ENCODE measurements at regions not wholly inside any gene's neighbourhood (a gene's known extent, or its start where the extent isn't known, plus 50 kb on each side); places are given as distances from the start of the nearest gene placed in this dataset.

- Mint-ChIP-seq H3K4me1 (peaks cover 4% of the 10 kb centered on the region), H3K36me3 (no peaks in the 10 kb centered on the region), H3K27ac (peak overlapping the region; percentile 65), H3K4me3 (no peak overlapping the region), H3K9me3 (no peaks in the 10 kb centered on the region), H3K27me3 (ENCODE audit: insufficient read depth, low read depth) (no peaks in the 10 kb centered on the region)
- Histone ChIP-seq H3F3A (ENCODE audit: low read depth) (peaks cover 6% of the 10 kb centered on the region), H3K27me3 (no peaks in the 10 kb centered on the region), H3K9ac (no peak overlapping the region), H3K4me2 (no peak overlapping the region), H3K36me3 (no peaks in the 10 kb centered on the region), H3K9me3 (ENCODE audit: low read depth) (no peaks in the 10 kb centered on the region), H3K79me2 (ENCODE audit: low read depth) (no peaks in the 10 kb centered on the region), H4K20me1 (ENCODE audit: low read depth) (no peaks in the 10 kb centered on the region), H3K4me3 (no peak overlapping the region), H3K27ac (no peak overlapping the region), H3K4me1 (no peaks in the 10 kb centered on the region), H2AFZ (replicated peaks) (no peak overlapping the region)
- DNase-seq (ENCODE audit: low spot score) = no peak
- TF ChIP-seq CTCF (IDR thresholded peaks at IDR 0.05) (no peak), EZH2phosphoT487 (IDR thresholded peaks at IDR 0.05) (no peak), EZH2 (IDR thresholded peaks at IDR 0.05) (no peak)
These were observed 202.1 kb downstream of the REEP3 start for GRCh38 chr10:63723320-63723719.

GRCh38 chr10:63723741-63724140, 202.5 kb downstream of the REEP3 start:
- Mint-ChIP-seq H3K9me3 (no peaks in the 10 kb centered on the region), H3K4me3 (no peak overlapping the region), H3K27me3 (ENCODE audit: insufficient read depth, low read depth) (no peaks in the 10 kb centered on the region), H3K36me3 (no peaks in the 10 kb centered on the region), H3K4me1 (peaks cover 4% of the 10 kb centered on the region), H3K27ac (no peak overlapping the region)
- no peak overlapping the region for H3K4me3 ChIP-seq
- H3K36me3 ChIP-seq = no peaks in the 10 kb centered on the region
- H3F3A ChIP-seq (ENCODE audit: low read depth) = peaks cover 5% of the 10 kb centered on the region
- TF ChIP-seq EZH2 (IDR thresholded peaks at IDR 0.05) (no peak), CTCF (IDR thresholded peaks at IDR 0.05) (no peak), EZH2phosphoT487 (IDR thresholded peaks at IDR 0.05) (no peak)
- no peaks in the 10 kb centered on the region for H3K27me3 ChIP-seq
- H3K9me3 ChIP-seq (ENCODE audit: low read depth) = no peaks in the 10 kb centered on the region
- H2AFZ ChIP-seq (replicated peaks) = peak overlapping the region; percentile 48
- no peak overlapping the region for H3K9ac ChIP-seq
- no peak overlapping the region for H3K4me2 ChIP-seq
- DNase-seq (ENCODE audit: low spot score) = no peak
- H4K20me1 ChIP-seq (ENCODE audit: low read depth) = no peaks in the 10 kb centered on the region
- no peaks in the 10 kb centered on the region for H3K4me1 ChIP-seq
- no peak overlapping the region for H3K27ac ChIP-seq
- H3K79me2 ChIP-seq (ENCODE audit: low read depth) = no peaks in the 10 kb centered on the region

GRCh38 chr10:63724922-63725321, 203.7 kb downstream of the REEP3 start:
- H3K36me3 ChIP-seq = no peaks in the 10 kb centered on the region
- TF ChIP-seq CTCF (IDR thresholded peaks at IDR 0.05) (peak; percentile 17), EZH2phosphoT487 (IDR thresholded peaks at IDR 0.05) (no peak)
- H2AFZ ChIP-seq (replicated peaks) = peak overlapping the region; percentile 48
- H3K4me3 Mint-ChIP-seq = no peak overlapping the region
- no peak overlapping the region for H3K4me2 ChIP-seq
- H3K27me3 Mint-ChIP-seq (ENCODE audit: insufficient read depth, low read depth) = no peaks in the 10 kb centered on the region
- H3K4me1 Mint-ChIP-seq = peaks cover 4% of the 10 kb centered on the region
- H3K4me3 ChIP-seq = no peak overlapping the region
- H3K9me3 ChIP-seq (ENCODE audit: low read depth) = no peaks in the 10 kb centered on the region
- no peaks in the 10 kb centered on the region for H3K27me3 ChIP-seq
- H3K27ac Mint-ChIP-seq = no peak overlapping the region
- H3K27ac ChIP-seq = no peak overlapping the region
- H3F3A ChIP-seq (ENCODE audit: low read depth) = no peaks in the 10 kb centered on the region
- H3K9me3 Mint-ChIP-seq = no peaks in the 10 kb centered on the region
- no peaks in the 10 kb centered on the region for H3K79me2 ChIP-seq (ENCODE audit: low read depth)
- H3K9ac ChIP-seq = no peak overlapping the region
- no peak for DNase-seq (ENCODE audit: low spot score)
- no peaks in the 10 kb centered on the region for H3K4me1 ChIP-seq
- H4K20me1 ChIP-seq (ENCODE audit: low read depth) = no peaks in the 10 kb centered on the region
- no peaks in the 10 kb centered on the region for H3K36me3 Mint-ChIP-seq

GRCh38 chr10:63726867-63727266, 205.7 kb downstream of the REEP3 start:
- H4K20me1 ChIP-seq (ENCODE audit: low read depth) = no peaks in the 10 kb centered on the region
- H3K27me3 ChIP-seq = no peaks in the 10 kb centered on the region

More at GRCh38 chr10:63726867-63727266, 205.7 kb downstream of the REEP3 start:
- H3K4me3 ChIP-seq = no peak overlapping the region
- H3K27ac Mint-ChIP-seq = no peak overlapping the region
- no peaks in the 10 kb centered on the region for H3K4me1 ChIP-seq
- no peaks in the 10 kb centered on the region for H3K79me2 ChIP-seq (ENCODE audit: low read depth)
- H3K4me3 Mint-ChIP-seq = no peak overlapping the region
- no peaks in the 10 kb centered on the region for H3K36me3 Mint-ChIP-seq
- H3K9me3 ChIP-seq (ENCODE audit: low read depth) = no peaks in the 10 kb centered on the region
- H3K27ac ChIP-seq = no peak overlapping the region
- no peak for TF ChIP-seq EZH2 (IDR thresholded peaks at IDR 0.05)
- TF ChIP-seq CTCF (IDR thresholded peaks at IDR 0.05) = no peak
- no peak for TF ChIP-seq EZH2phosphoT487 (IDR thresholded peaks at IDR 0.05)
- H3K36me3 ChIP-seq = no peaks in the 10 kb centered on the region
- no peak overlapping the region for H3K9ac ChIP-seq
- H3K4me1 Mint-ChIP-seq = no peaks in the 10 kb centered on the region
- no peaks in the 10 kb centered on the region for H3K9me3 Mint-ChIP-seq
- H3K27me3 Mint-ChIP-seq (ENCODE audit: insufficient read depth, low read depth) = no peaks in the 10 kb centered on the region
- no peak for DNase-seq (ENCODE audit: low spot score)
- no peak overlapping the region for H2AFZ ChIP-seq (replicated peaks)
- H3F3A ChIP-seq (ENCODE audit: low read depth) = no peaks in the 10 kb centered on the region
- no peak overlapping the region for H3K4me2 ChIP-seq

All from neural progenitor cell (in vitro differentiated cells).